NCI-H2081 (cell line): ENCODE measurements at regions not wholly inside any gene's neighbourhood (a gene's known extent, or its start where the extent isn't known, plus 50 kb on each side); places are given as distances from the start of the nearest gene placed in this dataset.

Source experiments
- DNase-seq, 2 experiments: peaks; one replicate each; lab custom pipeline; 2025; lab: John Stamatoyannopoulos, UW

- no peak for DNase-seq
Measured at GRCh38 chr9:107720501-107720900, 230.9 kb upstream of the KLF4 start.

GRCh38 chr9:107717529-107718314, 228.2 kb upstream of the KLF4 start:
- no peak for DNase-seq

GRCh38 chr9:107715740-107716139, 226.2 kb upstream of the KLF4 start:
- DNase-seq = no peak

GRCh38 chr9:107713470-107713869, 223.9 kb upstream of the KLF4 start:
- DNase-seq = no peak

GRCh38 chr9:107712390-107712789, 222.8 kb upstream of the KLF4 start:
- DNase-seq = no peak

- DNase-seq = peak; percentile 4 to 41
Measured at GRCh38 chr9:107711542-107711941, 222.0 kb upstream of the KLF4 start.

GRCh38 chr9:107710953-107711352, 221.4 kb upstream of the KLF4 start:
- DNase-seq = no peak

GRCh38 chr9:107710546-107710945, 221.0 kb upstream of the KLF4 start:
- no peak for DNase-seq

GRCh38 chr9:107708791-107709190, 219.2 kb upstream of the KLF4 start:
- DNase-seq = no peak

- no peak for DNase-seq
Measured at GRCh38 chr9:107707915-107708441, 218.4 kb upstream of the KLF4 start.

GRCh38 chr9:107707428-107707837, 217.9 kb upstream of the KLF4 start:
- no peak for DNase-seq

GRCh38 chr9:107706701-107707427, 217.3 kb upstream of the KLF4 start:
- no peak for DNase-seq

- DNase-seq = no peak
Measured at GRCh38 chr9:107705521-107705920, 216.0 kb upstream of the KLF4 start.

GRCh38 chr9:107704774-107705173, 215.2 kb upstream of the KLF4 start:
- DNase-seq = no peak

GRCh38 chr9:107703651-107704050, 214.1 kb upstream of the KLF4 start:
- DNase-seq = no peak

GRCh38 chr9:107700847-107701246, 211.3 kb upstream of the KLF4 start:
- DNase-seq = no peak

- no peak for DNase-seq
Measured at GRCh38 chr9:107699231-107699630, 209.7 kb upstream of the KLF4 start.

- DNase-seq = peak; percentile 7 to 43
Measured at GRCh38 chr9:107698779-107699178, 209.2 kb upstream of the KLF4 start.

GRCh38 chr9:107696302-107696701, 206.7 kb upstream of the KLF4 start:
- DNase-seq = no peak

GRCh38 chr9:107694390-107694789, 204.8 kb upstream of the KLF4 start:
- DNase-seq = no peak

GRCh38 chr9:107693625-107694326, 204.2 kb upstream of the KLF4 start:
- DNase-seq = no peak

- DNase-seq = no peak
Measured at GRCh38 chr9:107691664-107692063, 202.1 kb upstream of the KLF4 start.

- DNase-seq = no peak
Measured at GRCh38 chr9:107690021-107690420, 200.5 kb upstream of the KLF4 start.
